ENCODE measurements at regions not wholly inside any gene's neighbourhood (a gene's known extent, or its start where the extent isn't known, plus 50 kb on each side); places are given as distances from the start of the nearest gene placed in this dataset.

DNA sequence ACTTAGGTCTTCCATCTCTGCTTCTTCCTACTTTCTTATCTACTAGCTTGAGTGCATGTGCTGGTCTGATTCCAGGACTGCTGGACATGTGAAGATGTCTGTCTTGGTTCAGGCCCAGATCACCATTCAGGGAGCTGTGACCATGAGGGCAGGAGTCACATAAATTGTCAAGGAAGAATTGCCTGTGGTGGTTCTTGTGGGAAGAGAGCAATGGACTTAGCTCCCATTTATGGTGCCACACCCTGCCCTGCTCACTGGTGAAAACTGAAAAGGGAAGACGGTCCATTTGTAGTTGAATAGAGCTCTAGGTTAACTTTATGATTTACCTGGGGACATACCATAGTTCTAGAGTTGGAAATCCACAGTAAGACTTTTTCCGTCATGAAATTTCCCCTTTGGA is 244.3 kb upstream of the ZNF608 start:
- no peaks in the 10 kb centered on the region for H3K9me3 ChIP-seq (replicated peaks in 1 of 3)
- no peaks in the 10 kb centered on the region for H3K4me1 ChIP-seq (replicated peaks in 1 of 2)
- intact Hi-C loops (cut with DNase I) = no loop called here
- WGBS, 4 donors = 91 to 100% (median 96%) methylated on average over 2 of the region's 2 CpGs
- H3K36me3 ChIP-seq (replicated peaks in 1 of 2) = no peaks in the 10 kb centered on the region
- H3K4me3 ChIP-seq = no peak overlapping the region
- DNase-seq = no peak
- H3K27ac ChIP-seq = no peak overlapping the region
- H3K27me3 ChIP-seq = no peaks in the 10 kb centered on the region
- no peak for TF ChIP-seq POLR2A (IDR thresholded peaks at IDR 0.05)
- TF ChIP-seq, protein P1, sequence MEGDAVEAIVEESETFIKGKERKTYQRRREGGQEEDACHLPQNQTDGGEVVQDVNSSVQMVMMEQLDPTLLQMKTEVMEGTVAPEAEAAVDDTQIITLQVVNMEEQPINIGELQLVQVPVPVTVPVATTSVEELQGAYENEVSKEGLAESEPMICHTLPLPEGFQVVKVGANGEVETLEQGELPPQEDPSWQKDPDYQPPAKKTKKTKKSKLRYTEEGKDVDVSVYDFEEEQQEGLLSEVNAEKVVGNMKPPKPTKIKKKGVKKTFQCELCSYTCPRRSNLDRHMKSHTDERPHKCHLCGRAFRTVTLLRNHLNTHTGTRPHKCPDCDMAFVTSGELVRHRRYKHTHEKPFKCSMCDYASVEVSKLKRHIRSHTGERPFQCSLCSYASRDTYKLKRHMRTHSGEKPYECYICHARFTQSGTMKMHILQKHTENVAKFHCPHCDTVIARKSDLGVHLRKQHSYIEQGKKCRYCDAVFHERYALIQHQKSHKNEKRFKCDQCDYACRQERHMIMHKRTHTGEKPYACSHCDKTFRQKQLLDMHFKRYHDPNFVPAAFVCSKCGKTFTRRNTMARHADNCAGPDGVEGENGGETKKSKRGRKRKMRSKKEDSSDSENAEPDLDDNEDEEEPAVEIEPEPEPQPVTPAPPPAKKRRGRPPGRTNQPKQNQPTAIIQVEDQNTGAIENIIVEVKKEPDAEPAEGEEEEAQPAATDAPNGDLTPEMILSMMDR (IDR thresholded peaks at IDR 0.05) = no peak

DNA sequence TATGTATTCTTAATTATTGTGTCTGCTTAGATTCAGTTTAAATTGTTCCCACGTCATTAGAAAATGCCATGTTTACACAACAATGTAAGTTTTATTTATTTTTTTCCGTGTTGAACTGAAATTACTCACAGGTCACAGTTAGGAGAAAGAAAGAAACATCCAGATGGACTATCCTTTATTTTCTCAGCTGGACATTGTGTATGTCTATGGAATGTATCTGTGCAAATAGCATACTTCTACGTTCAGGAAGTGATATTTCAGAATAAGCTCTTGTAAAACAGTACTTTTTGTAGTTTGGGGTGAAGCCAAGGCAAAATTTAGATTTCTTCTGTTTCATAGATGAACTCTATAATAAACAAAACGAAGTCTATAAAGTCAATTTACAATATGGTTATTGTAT is 249.0 kb upstream of the ZNF608 start:
- DNase-seq = no peak
- intact Hi-C loops (cut with DNase I) = no loop called here
- H3K27me3 ChIP-seq = no peaks in the 10 kb centered on the region
- no peaks in the 10 kb centered on the region for H3K36me3 ChIP-seq (replicated peaks in 1 of 2)
- H3K27ac ChIP-seq = no peak overlapping the region
- H3K4me1 ChIP-seq (replicated peaks in 1 of 2) = no peaks in the 10 kb centered on the region
- WGBS, 4 donors = 70 to 77% (median 76%) methylated on average over 4 of the region's 4 CpGs
- H3K4me3 ChIP-seq = no peak overlapping the region
- no peak for TF ChIP-seq POLR2A (IDR thresholded peaks at IDR 0.05)
- TF ChIP-seq, protein P1 (IDR thresholded peaks at IDR 0.05) = no peak
- H3K9me3 ChIP-seq (replicated peaks in 1 of 3) = no peaks in the 10 kb centered on the region

DNA sequence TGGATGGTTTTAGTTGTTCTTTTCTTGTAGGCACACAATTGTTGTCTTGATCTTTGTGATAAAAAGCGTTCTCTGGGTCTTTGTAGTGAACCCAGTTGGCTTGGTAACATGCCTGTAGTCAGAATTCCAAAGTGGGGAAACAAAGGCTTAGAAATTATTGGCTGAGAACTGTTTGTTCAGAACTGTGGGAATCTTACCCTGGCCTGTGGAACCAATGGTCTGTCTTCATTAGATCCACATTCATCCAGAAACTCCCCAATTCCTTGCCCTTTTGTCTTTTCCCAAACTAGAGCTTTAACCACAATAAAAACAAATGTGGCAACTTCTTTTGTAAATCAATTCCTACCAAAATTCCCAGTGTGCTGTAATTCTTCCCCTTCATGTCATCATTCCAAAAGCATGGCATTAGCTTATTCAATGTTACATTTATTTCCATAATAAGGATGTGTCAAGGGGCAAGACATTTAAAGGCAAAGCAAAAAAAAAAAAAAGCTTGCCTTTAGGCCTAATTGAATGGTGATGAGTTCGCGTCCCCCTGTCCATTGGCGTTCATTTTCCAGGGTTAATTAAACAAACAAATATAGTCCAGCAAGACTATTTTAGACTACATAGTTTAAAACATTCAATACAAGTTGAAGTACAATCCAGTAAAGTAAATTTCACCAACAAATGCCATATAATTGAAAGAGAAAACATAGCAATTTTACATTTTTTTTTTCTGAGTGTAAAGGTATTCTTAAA is 249.8 kb upstream of the ZNF608 start:
- H3K27ac ChIP-seq = no peak overlapping the region
- no peak for TF ChIP-seq POLR2A (IDR thresholded peaks at IDR 0.05)
- no peaks in the 10 kb centered on the region for H3K36me3 ChIP-seq (replicated peaks in 1 of 2)
- no peaks in the 10 kb centered on the region for H3K4me1 ChIP-seq (replicated peaks in 1 of 2)
- intact Hi-C loops (cut with DNase I) = no loop called here
- WGBS, 4 donors = 85 to 91% (median 87%) methylated on average over 4 of the region's 4 CpGs
- no peaks in the 10 kb centered on the region for H3K27me3 ChIP-seq
- H3K4me3 ChIP-seq = no peak overlapping the region
- no peaks in the 10 kb centered on the region for H3K9me3 ChIP-seq (replicated peaks in 1 of 3)
- DNase-seq = no peak

DNA sequence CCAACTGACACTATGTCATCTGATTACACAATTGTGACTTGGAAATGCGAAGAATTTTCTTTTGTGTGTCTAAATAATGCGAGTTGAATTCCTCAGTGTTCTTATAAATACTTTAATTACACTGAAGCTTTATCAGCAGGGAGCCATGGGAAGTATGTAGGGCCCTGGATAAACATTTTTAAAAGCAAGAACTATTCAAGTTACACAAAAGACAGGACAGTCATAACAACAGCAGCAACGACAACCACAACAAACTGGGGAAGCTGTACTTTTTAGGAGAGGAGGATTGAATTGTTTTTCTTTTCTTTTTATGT is 250.3 kb upstream of the ZNF608 start:
- no peaks in the 10 kb centered on the region for H3K27me3 ChIP-seq
- TF ChIP-seq, protein P1 (IDR thresholded peaks at IDR 0.05) = no peak
- TF ChIP-seq POLR2A (IDR thresholded peaks at IDR 0.05) = no peak
- WGBS, 4 donors = 84 to 90% (median 87%) methylated on average over 3 of the region's 3 CpGs
- no peaks in the 10 kb centered on the region for H3K4me1 ChIP-seq (replicated peaks in 1 of 2)
- H3K9me3 ChIP-seq (replicated peaks in 1 of 3) = no peaks in the 10 kb centered on the region
- H3K4me3 ChIP-seq = no peak overlapping the region
- no peaks in the 10 kb centered on the region for H3K36me3 ChIP-seq (replicated peaks in 1 of 2)
- DNase-seq = no peak
- intact Hi-C loops (cut with DNase I) = no loop called here
- H3K27ac ChIP-seq = no peak overlapping the region

DNA sequence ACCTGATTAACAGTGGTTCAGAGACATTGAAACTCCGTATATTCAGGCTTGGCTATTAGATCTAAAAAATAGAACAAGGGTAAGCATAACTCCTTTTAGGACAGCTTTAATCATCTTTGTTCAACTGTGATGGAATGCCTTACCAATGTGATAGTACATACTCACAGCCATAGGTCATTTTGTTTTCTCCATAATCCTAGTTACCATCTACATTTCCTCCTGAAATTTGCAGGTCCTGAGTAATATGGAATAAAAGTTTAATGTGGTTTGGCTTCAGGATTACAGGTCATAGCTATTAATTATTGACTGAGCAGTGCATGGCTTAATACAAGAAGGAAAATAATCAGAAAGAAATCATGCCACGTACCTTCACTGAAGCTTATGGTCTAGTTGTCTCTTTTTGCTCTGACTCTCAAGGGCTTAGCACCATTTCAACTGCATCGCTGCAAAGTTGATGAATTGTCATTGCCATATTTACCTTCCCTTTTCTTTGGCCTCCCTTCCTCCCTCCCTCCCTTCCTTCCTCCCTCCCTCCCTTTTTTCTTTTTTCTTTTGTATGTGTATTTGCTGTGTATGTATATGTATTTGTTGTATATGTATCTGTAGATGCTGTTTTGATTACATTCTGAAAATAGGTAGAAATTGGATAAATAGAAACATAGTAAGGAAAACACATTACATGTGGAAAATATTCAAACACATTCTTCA is 250.9 kb upstream of the ZNF608 start:
- intact Hi-C loops (cut with DNase I) = no loop called here
- Histone ChIP-seq H3K9me3 (replicated peaks in 1 of 3) (no peaks in the 10 kb centered on the region), H3K4me3 (no peak overlapping the region), H3K27ac (no peak overlapping the region), H3K4me1 (replicated peaks in 1 of 2) (no peaks in the 10 kb centered on the region), H3K36me3 (replicated peaks in 1 of 2) (no peaks in the 10 kb centered on the region), H3K27me3 (peaks cover 1% of the 10 kb centered on the region)
- 84 to 90% (median 87%) methylated on average over 3 of the region's 3 CpGs for WGBS, 4 donors
- TF ChIP-seq, protein P1 (IDR thresholded peaks at IDR 0.05) = no peak
- no peak for TF ChIP-seq POLR2A (IDR thresholded peaks at IDR 0.05)
- no peak for DNase-seq
